NCI-H345 treated with DMSO at 0.1 percent for 48 hours (cell line): ENCODE measurements at regions not wholly inside any gene's neighbourhood (a gene's known extent, or its start where the extent isn't known, plus 50 kb on each side); places are given as distances from the start of the nearest gene placed in this dataset.
"Not testable (repeated sequence)": the region's sequence is repeated elsewhere in the genome, so short reads cannot be mapped to it uniquely, and the experiment has no call there.

ENCODE experiments used
- DNase-seq: peaks from one replicate; lab custom pipeline; 2025; ENCODE audit not compliant: unreplicated experiment; lab: John Stamatoyannopoulos, UW

DNA sequence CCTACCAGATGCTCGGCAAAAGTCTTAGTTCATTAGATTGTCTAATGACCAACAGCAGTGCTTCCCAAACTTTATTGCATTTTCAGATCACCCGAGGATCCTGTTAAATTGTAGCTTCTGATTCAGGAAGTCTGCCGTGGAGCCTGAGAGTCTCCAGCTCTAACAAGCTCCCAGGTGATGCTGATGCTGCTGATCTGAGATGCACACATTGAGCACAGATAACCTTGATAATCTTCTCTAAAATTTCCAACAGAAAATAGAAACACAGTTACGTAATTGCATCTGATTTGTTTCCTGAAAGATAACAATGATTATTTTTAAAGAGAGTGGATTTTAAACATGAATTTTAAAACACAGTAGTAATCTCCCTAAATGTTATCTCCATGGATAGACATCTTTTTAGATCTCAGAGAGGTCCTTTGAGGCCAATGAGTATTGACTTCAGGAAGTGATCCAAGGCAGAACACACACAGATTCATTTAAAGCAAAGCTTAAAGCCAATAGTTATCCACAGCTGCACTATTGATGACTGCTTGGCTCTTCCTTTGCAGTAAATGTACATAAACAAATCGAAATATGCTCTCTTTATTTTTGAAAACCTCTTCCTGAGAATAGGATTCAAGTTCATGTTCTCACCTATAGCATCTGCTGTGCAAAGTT is 122.8 kb upstream of the TNPO1 start:
- DNase-seq: no peak

DNA sequence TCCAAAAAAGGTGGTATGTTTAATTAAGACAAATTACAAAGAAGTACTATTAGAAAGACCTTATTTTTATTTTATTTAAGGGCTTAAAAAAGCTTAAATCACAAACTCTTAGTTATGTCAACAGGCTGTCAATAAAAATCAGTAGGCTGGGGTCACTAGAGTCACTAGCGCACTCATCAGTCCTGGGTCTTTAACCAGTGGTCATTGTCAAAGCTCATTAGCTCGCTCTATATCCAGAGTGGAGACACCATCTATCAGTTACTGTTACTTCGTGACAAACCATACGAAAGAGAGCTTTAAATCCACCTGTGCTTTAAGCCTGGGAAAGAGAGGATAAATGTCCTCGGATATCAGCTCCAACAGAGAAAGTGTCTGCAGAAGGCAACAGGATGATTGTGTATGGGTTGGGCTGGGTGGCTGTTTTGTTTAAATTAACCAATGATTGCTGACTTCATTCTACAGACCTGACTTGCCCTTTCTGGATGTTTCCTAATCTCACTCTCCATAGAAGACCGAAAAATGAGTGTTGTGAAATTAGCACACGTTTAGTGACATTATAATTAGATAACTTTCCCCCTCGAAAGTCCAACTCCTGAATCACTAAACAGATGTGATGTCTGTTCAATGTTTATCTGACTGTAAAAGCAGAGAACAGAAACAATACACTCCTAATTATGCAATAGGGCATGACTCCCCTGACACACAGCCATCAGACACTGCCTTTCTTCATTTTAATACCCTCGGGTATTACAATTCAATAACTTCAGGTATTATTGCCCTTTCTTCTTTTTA is 123.6 kb upstream of the TNPO1 start:
- DNase-seq: no peak

DNA sequence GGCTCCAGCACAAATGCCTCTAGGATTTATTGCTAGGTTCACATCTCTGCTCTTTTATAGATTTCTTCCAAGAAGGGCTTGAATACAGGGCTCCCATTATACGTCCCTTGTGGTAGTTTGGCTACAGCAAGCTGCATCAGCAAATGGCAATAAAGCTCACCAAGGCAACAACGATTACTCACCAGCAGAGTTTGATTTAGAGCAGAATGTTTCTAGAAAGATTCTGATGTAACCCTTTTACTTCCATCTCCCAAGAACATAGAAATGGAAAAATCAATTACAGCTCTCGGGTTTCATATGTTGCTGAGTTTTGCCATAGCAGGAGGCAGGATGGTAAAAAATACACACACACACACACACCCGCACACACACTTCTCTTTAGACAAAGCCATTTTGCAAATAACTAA is 124.2 kb upstream of the TNPO1 start:
- no peak for DNase-seq

DNA sequence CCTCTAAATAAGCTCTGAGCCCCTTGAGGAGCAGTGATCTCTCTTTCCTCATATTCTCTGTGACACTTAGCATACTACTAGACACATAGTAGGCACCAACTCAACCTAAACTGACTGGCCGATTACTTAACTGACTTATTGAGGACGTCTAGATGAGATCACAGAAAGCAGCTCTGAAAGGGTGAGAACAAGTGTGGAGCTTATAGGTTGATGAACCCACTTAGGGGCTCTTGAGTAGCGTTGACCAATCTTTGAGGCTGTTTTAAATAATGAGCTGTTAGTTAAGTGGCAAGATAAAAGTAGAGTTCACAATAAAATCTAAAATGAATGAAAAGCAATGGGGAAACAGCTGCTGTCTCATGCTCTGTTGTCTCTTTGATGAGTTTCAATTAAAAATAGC is 124.7 kb upstream of the TNPO1 start:
- DNase-seq: no peak

DNA sequence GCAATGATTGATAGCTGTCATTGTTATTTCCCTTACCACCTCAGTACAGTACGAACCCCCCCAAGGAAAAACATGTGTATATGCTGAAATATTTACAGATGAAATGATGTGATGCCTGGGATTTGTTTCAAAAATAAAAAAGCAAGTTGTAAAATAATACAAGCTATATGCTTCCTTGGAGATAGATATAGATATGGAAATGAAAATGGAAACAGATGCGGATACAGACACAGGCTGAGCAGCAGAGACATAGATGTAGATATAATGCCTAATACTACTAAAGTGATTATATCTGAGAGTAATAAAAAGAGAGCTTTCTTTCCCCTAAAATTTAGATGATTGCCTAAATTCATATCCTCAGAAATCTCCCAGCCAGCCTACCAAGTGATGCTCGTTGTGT is 127.5 kb upstream of the TNPO1 start:
- DNase-seq: no peak

DNA sequence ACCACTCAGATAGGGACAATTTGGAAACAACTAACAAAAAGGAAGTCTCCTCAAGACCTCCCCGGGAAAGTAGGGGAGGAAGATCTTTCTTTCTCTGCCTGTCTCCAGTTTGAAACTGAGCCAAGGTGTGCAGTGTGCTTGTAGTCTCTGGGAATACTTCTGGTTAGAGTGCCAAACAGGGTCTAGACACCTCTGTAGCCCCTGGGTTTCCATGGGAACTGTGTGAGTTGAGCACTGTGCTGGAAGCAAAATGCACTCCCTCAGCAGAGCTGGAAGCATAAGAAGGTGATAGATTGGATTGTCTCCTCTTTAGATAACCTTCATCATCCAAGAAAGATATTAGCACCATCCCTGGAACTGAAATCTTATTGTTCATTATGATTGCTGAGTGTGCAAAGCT is 129.2 kb upstream of the TNPO1 start:
- DNase-seq: no peak

- no peak for DNase-seq
These were observed 133.9 kb upstream of the TNPO1 start for GRCh38 chr5:72682561-72682960.

- DNase-seq: no peak
These were observed 134.7 kb upstream of the TNPO1 start for GRCh38 chr5:72681781-72682180.

- DNase-seq: no peak
These were observed 139.0 kb upstream of the TNPO1 start for GRCh38 chr5:72677447-72677846.

DNA sequence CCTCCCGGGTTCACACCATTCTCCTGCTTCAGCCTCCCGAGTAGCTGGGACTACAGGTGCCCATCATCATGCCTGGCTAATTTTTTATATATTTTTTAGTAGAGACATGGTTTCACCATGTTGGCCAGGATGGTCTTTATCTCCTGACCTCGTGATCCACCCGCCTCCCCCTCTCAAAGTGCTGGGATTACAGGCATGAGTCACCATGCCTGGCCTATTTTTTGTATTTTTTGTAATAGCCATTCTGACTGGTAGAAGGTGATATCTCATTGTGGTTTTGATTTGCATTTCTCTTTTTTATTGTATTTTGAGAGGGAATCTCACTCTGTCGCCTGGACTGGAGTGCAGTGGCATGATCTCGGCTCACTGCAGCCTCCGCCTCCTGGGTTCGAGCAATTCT is 139.6 kb upstream of the TNPO1 start:
- DNase-seq: not testable (repeated sequence)

- DNase-seq: no peak
These were observed 142.8 kb upstream of the TNPO1 start for GRCh38 chr5:72673623-72674022.

DNA sequence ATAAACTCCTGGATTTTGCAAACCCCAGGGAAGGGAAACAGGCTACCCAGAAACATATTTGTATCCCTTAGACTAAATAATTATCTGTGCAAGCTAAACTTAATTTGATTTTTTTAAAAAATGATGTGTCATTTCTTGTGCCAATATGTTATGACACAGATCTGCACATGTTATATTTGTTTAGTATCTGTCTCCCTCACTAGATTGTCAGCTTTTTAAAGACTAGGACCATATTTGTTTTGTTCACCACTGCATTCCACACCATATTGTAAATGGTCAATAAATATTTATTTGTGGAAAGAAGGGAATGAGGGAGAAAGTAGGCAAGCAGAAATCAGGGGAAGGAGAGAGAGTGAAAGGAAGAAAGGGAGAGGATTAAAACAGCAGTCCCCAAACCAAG is 143.3 kb upstream of the TNPO1 start:
- no peak for DNase-seq

DNA sequence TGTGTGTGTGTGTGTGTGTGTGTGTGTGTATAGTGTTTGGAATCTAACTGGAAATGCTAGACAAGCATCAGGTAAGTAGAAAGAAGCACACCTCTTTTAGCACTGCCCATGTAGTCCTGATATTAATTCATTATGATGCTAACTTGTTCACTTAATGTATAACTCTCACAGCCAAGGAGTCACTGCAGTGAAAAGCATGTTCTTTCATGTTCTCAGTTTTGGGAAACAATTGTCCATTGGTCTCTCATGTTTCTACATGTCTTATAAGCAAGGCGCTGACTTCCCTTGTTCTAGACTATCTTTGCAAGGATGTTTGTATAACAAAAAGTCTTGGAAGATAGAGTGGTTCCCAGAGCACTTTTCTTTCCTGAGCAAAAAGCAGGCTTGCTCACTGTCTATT is 148.8 kb upstream of the TNPO1 start:
- no peak for DNase-seq

DNA sequence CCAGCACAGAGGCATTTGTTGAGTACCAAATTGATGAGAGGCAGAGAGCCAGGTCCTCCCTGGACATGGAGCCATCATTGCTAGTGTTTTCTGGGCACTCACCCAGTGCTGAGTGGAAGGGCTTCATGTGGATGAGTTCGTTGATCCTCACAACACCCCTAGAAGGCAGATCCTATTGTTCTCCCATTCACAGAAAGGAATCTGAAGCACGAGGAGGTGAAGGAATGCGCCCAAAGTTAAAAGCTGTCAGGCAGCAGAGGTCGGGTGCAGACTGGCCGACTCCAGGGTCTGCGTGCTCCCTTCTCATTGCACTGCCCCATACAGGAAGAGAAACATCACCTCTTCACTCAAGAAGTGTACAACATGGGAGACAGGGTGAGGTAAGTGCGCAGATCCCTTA is 153.5 kb upstream of the TNPO1 start:
- no peak for DNase-seq

GRCh38 chr5:72662305-72662704 is 154.2 kb upstream of the TNPO1 start:
- DNase-seq: no peak

GRCh38 chr5:72661405-72661804 is 154.2 kb upstream of the ZNF366 start:
- DNase-seq: no peak

DNA sequence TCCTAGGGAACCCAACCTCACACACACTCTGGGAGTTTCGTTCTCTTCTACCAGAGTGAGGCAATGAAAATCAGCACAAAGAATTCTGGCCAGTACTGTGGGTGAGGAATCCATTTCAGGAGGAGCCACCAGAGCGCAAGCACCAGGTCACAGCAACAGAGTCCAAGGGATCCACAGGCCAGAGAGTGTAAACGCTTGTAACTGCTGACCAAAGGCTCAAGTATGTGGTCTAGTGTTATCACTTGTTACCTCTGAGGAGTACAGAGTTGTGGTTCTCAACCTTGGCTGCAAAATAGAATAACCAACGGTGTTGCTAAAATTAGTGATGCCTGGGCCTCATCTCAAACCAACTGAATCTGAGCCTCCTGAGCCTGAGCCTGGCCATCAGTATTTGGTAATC is 152.5 kb upstream of the ZNF366 start:
- DNase-seq: no peak

DNA sequence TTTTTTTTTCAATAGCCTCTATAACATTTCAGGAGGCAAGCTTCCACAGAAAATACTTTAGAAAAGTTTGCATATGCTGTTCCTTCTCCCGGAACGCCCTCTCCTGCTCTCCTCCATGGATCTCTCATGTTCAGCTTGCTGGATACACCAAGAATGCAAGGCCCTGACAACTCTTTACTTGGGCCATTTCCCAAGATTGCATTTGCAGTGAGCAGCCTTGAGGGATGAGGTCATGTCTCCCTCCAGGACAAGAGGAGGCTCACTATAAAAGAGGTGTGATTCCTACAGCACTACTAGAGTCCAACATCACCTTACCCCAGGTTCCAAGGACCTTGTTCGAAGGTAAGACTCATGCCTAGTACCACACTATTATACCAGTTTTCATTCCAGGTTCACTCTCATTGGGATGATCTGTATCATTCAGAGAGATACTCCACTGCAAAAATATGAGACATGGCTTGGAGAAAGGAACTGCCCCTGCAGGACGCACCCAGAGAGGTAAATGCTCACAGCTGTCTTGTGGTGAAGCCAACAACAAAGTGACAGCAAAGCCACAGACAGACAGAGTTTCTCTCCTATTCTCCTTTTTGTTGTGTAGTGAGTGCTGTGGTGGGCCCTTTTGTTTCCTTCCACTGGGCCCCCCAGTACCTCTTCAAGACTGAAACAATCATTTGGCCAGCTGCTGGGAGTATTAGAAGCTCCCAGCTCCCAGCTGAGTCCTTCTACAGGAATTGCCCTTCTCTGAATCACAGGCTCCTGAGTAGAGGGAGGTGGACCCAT is 151.7 kb upstream of the ZNF366 start:
- no peak for DNase-seq

GRCh38 chr5:72658161-72658560 is 151.0 kb upstream of the ZNF366 start:
- no peak for DNase-seq

- DNase-seq: no peak
These were observed 149.7 kb upstream of the ZNF366 start for GRCh38 chr5:72656756-72657513.

- DNase-seq: no peak
These were observed 149.1 kb upstream of the ZNF366 start for GRCh38 chr5:72656331-72656730.
